Transverse colon (tissue), 4 donors: ENCODE measurements at regions not wholly inside any gene's neighbourhood (a gene's known extent, or its start where the extent isn't known, plus 50 kb on each side); places are given as distances from the start of the nearest gene placed in this dataset.

Experiments used
- DNase-seq: peaks from one replicate; pipeline ENCODE4 v3.0.0-alpha.2; 2019
- H3K27ac ChIP-seq, 4 donors: fragments of 200-600 bp; sonication (generic); 2 replicates each; pipeline ENCODE4 v1.5.1; 2016 to 2018; ENCODE audit warnings: inconsistent platforms in 4 of 4
- H3K27me3 ChIP-seq: fragments of 200-600 bp; sonication (generic); 2 replicates; pipeline ENCODE4 v1.5.1; 2017; ENCODE audit warnings: inconsistent platforms
- H3K36me3 ChIP-seq, 4 donors: fragments of 200-600 bp; sonication (generic); 2 replicates each; pipeline ENCODE4 v1.5.1; 2017 to 2019; ENCODE audit warnings: inconsistent platforms in 4 of 4
- H3K4me1 ChIP-seq, 4 donors: fragments of 200-600 bp; sonication (generic); 2 replicates each; pipeline ENCODE4 v1.5.1; 2017 to 2020; ENCODE audit warnings: inconsistent platforms in 4 of 4
- H3K4me3 ChIP-seq, 4 donors: fragments of 200-600 bp; sonication (generic); 1 replicate in 1 of 4; 2 replicates in 3 of 4; pipeline versions ENCODE4 v1.5.1 to v1.6.1; 2017 to 2019; ENCODE audit warnings: inconsistent platforms in 4 of 4
- H3K9me3 ChIP-seq, 2 donors: fragments of 200-600 bp; sonication (generic); 2 replicates each; pipeline ENCODE4 v1.5.1; 2017 to 2019; ENCODE audit warnings: inconsistent platforms in 2 of 2
- CTCF ChIP-seq, 5 experiments: fragments of 200-600 bp in 3 of 5; fragments of 450-650 bp in 2 of 5; sonication (generic) in 3 of 5; IDR thresholded peaks; 1 replicate in 2 of 5; 2 replicates in 3 of 5; pipeline ENCODE4 v1.5.1; 2016 to 2017; ENCODE audit warnings: antibody characterized with exemption in 5 of 5, inconsistent platforms in 3 of 5, mild to moderate bottlenecking in 2 of 5, moderate library complexity in 1 of 5
- EP300 ChIP-seq: sonication (generic); formaldehyde crosslinking; IDR thresholded peaks from one replicate; pipeline ENCODE4 v1.6.1; 2017; ENCODE audit warnings: antibody characterized with exemption, low read depth
- POLR2A ChIP-seq: fragments of 450-650 bp; IDR thresholded peaks from one replicate; pipeline ENCODE4 v1.6.1; 2016; ENCODE audit warnings: antibody characterized with exemption, mild to moderate bottlenecking, moderate library complexity
- POLR2AphosphoS5 ChIP-seq, 3 donors: sonication (generic); formaldehyde crosslinking; IDR thresholded peaks; one replicate each; pipeline ENCODE4 v1.6.1; 2016; ENCODE audit warnings: antibody characterized with exemption in 3 of 3
- WGBS, 2 donors: methylation state at CpG; one replicate each; pipeline ENCODE4 v1.1.5; 2018; ENCODE audit warnings: low coverage in 1 of 2; 5-methylcytosine and 5-hydroxymethylcytosine counted together
- in situ Hi-C, 4 donors: fragments of 200-750 bp; cut with MboI; loops; one replicate each; pipeline versions ENCODE4 v1.15.0 to v1.15.1; 2017; ENCODE audit warnings: low sequenced_read_pairs in 3 of 4, low pct_ligation_motif_present in 1 of 4, low pct_unique_long_range_greater_than_20kb in 1 of 4
- intact Hi-C: fragments of 100-400 bp; cut with DNase I; formaldehyde crosslinking; loops from one replicate; pipeline ENCODE4 v1.15.1; 2023; ENCODE audit warnings: low total_unique reads

GRCh38 chr22:22955866-22956535 is 68.4 kb downstream of the IGLL5 start:
- WGBS, 2 donors: 27% methylated on average over 8 of the region's 8 CpGs; no CpG with 5 or more reads in 1 of the 2 donors
- Histone ChIP-seq H3K4me1 (peaks cover 0 to 13% (median 6%) of the 10 kb centered on the region in 4 donors), H3K36me3 (no peaks in the 10 kb centered on the region), H3K27ac (no peak overlapping the region), H3K4me3 (no peak overlapping the region), H3K9me3 (no peaks in the 10 kb centered on the region), H3K27me3 (peaks cover 20% of the 10 kb centered on the region)
- peak; percentile 73 for DNase-seq
- intact Hi-C loops: loop anchor here (5.0 kb wide), 1 partner anchor 104 kb away; no protein-coding TSS in a partner anchor
- in situ Hi-C loops: loop anchor here in 3 of 4 donors (10.0 to 25.0 kb wide), 3 partner anchors 169 to 431 kb away; no protein-coding TSS in a partner anchor
- TF ChIP-seq CTCF (IDR thresholded peaks at IDR 0.05): peak; percentile 70 to 81 (median 78)
- TF ChIP-seq EP300: no peak

- no peak overlapping the region for H3K27ac ChIP-seq
- WGBS, 2 donors: 20 to 63% methylated on average over 1 to 5 of the region's 5 CpGs
- no peaks in the 10 kb centered on the region for H3K36me3 ChIP-seq
- TF ChIP-seq EP300 (no peak), CTCF (IDR thresholded peaks at IDR 0.05) (no peak), POLR2A (no peak), POLR2AphosphoS5 (IDR thresholded peaks at IDR 0.05) (no peak)
- intact Hi-C loops: loop anchor here (5.0 kb wide), 1 partner anchor 105 kb away; no protein-coding TSS in a partner anchor
- H3K4me1 ChIP-seq: peaks cover 0 to 13% (median 6%) of the 10 kb centered on the region in 4 donors
- peaks cover 3 to 5% of the 10 kb centered on the region in 2 donors for H3K9me3 ChIP-seq
- H3K4me3 ChIP-seq: no peak overlapping the region
- in situ Hi-C loops: loop anchor here in 3 of 4 donors (10.0 to 25.0 kb wide), 3 partner anchors 168 to 430 kb away; no protein-coding TSS in a partner anchor
- peaks cover 20% of the 10 kb centered on the region for H3K27me3 ChIP-seq
- DNase-seq: no peak
Measured at GRCh38 chr22:22957090-22957489, 69.5 kb downstream of the IGLL5 start.

GRCh38 chr22:22958621-22959020 is 71.0 kb downstream of the IGLL5 start:
- WGBS, 2 donors: 75 to 78% methylated on average over 5 to 7 of the region's 7 CpGs
- DNase-seq: no peak
- Histone ChIP-seq H3K27ac (no peak overlapping the region), H3K4me3 (no peak overlapping the region), H3K4me1 (peaks cover 0 to 13% (median 6%) of the 10 kb centered on the region in 4 donors), H3K9me3 (peaks cover 3 to 7% of the 10 kb centered on the region in 2 donors), H3K36me3 (no peaks in the 10 kb centered on the region), H3K27me3 (peaks cover 22% of the 10 kb centered on the region)
- in situ Hi-C loops: loop anchor here in 3 of 4 donors (10.0 to 25.0 kb wide), 3 partner anchors 166 to 429 kb away; no protein-coding TSS in a partner anchor
- TF ChIP-seq EP300: no peak
- no peak for TF ChIP-seq POLR2A
- no peak for TF ChIP-seq POLR2AphosphoS5 (IDR thresholded peaks at IDR 0.05)
- TF ChIP-seq CTCF (IDR thresholded peaks at IDR 0.05): no peak
- intact Hi-C loops: loop anchor here (1.0 to 5.0 kb wide), 2 partner anchors 19 to 106 kb away; no protein-coding TSS in a partner anchor

GRCh38 chr22:22959147-22959827 is 71.7 kb downstream of the IGLL5 start:
- no peak for TF ChIP-seq EP300
- TF ChIP-seq POLR2AphosphoS5 (IDR thresholded peaks at IDR 0.05): no peak
- no peak for TF ChIP-seq POLR2A
- TF ChIP-seq CTCF (IDR thresholded peaks at IDR 0.05): peak; percentile 79 to 93 (median 86)
- Histone ChIP-seq H3K9me3 (peaks cover 3 to 7% of the 10 kb centered on the region in 2 donors), H3K4me3 (no peak overlapping the region), H3K4me1 (peaks cover 0 to 13% (median 6%) of the 10 kb centered on the region in 4 donors), H3K36me3 (no peaks in the 10 kb centered on the region), H3K27me3 (peaks cover 22% of the 10 kb centered on the region), H3K27ac (no peak overlapping the region)
- intact Hi-C loops: loop anchor here (1.0 to 5.0 kb wide), 2 partner anchors 20 to 107 kb away; no protein-coding TSS in a partner anchor
- peak; percentile 81 for DNase-seq
- 31 to 33% methylated on average over 8 to 9 of the region's 9 CpGs for WGBS, 2 donors
- in situ Hi-C loops: loop anchor here in 3 of 4 donors (10.0 to 25.0 kb wide), 3 partner anchors 166 to 428 kb away; no protein-coding TSS in a partner anchor
